Fibroblast of lung (primary cell): ENCODE measurements at regions not wholly inside any gene's neighbourhood (a gene's known extent, or its start where the extent isn't known, plus 50 kb on each side); places are given as distances from the start of the nearest gene placed in this dataset.

Experiments
- DNase-seq, 2 donors: peaks; one replicate each; pipeline versions ENCODE4 v3.0.0 to v3.0.0-alpha.2; 2010; ENCODE audit warnings: low read depth in 2 of 2
- H2AFZ ChIP-seq: 2 replicates; pipeline ENCODE4 v1.5.1; 2012; ENCODE audit warnings: low read length, control low read depth, inconsistent platforms
- H3K27ac ChIP-seq: 2 replicates; pipeline ENCODE4 v1.5.1; 2011; ENCODE audit warnings: low read length, control low read depth; ENCODE audit not compliant: insufficient read depth
- H3K27me3 ChIP-seq: 2 replicates; pipeline ENCODE4 v1.5.1; 2011; ENCODE audit warnings: mild to moderate bottlenecking, low read length; ENCODE audit not compliant: control insufficient read depth, insufficient read depth
- H3K36me3 ChIP-seq: 2 replicates; pipeline ENCODE4 v1.5.1; 2011; ENCODE audit warnings: low read length; ENCODE audit not compliant: control insufficient read depth, insufficient read depth
- H3K4me1 ChIP-seq: 2 replicates; pipeline ENCODE4 v1.5.1; 2011; ENCODE audit warnings: low read length; ENCODE audit not compliant: control insufficient read depth, insufficient read depth; ENCODE audit errors: extremely low read depth
- H3K4me2 ChIP-seq: 2 replicates; pipeline ENCODE4 v1.5.1; 2011; ENCODE audit warnings: low read length, control low read depth; ENCODE audit not compliant: insufficient read depth; ENCODE audit errors: extremely low read depth
- H3K4me3 ChIP-seq, 4 experiments: fragments of 200-600 bp in 1 of 4; sonication (generic) in 1 of 4; replicated peaks in 1 of 4; 2 replicates each; pipeline ENCODE4 v1.5.1; 2011 to 2016; ENCODE audit warnings: low read length in 4 of 4, low read depth in 3 of 4, mild to moderate bottlenecking in 3 of 4, control low read depth in 2 of 4, inconsistent platforms in 1 of 4, mixed read lengths in 1 of 4; ENCODE audit not compliant: insufficient read depth in 1 of 4; ENCODE audit errors: control extremely low read depth in 1 of 4
- H3K79me2 ChIP-seq: 2 replicates; pipeline ENCODE4 v1.5.1; 2012; ENCODE audit warnings: mild to moderate bottlenecking, low read length, inconsistent platforms; ENCODE audit not compliant: control insufficient read depth, insufficient read depth
- H3K9ac ChIP-seq: 2 replicates; pipeline ENCODE4 v1.5.1; 2011; ENCODE audit warnings: mild to moderate bottlenecking, low read length, control low read depth; ENCODE audit not compliant: insufficient read depth
- H3K9me3 ChIP-seq: 2 replicates; pipeline ENCODE4 v1.5.1; 2012; ENCODE audit warnings: low read depth, low read length; ENCODE audit not compliant: control insufficient read depth, insufficient read depth
- H4K20me1 ChIP-seq: 2 replicates; pipeline ENCODE4 v1.5.1; 2011; ENCODE audit warnings: low read length; ENCODE audit not compliant: control insufficient read depth, insufficient read depth; ENCODE audit errors: extremely low read depth
- EZH2 ChIP-seq: IDR thresholded peaks from 2 replicates; pipeline ENCODE4 v1.5.1; 2012; ENCODE audit warnings: low read length, control low read depth, mild to moderate bottlenecking; ENCODE audit errors: missing control alignments
- TF ChIP-seq, protein P1 (sequence below), 2 donors: IDR thresholded peaks in 1 of 2; conservative IDR thresholded peaks in 1 of 2; 1 replicate in 1 of 2; 2 replicates in 1 of 2; pipeline ENCODE4 v1.5.1; 2011 to 2012; ENCODE audit warnings: low read length in 2 of 2, control low read depth in 1 of 2, inconsistent platforms in 1 of 2, low read depth in 1 of 2, mild to moderate bottlenecking in 1 of 2

DNA sequence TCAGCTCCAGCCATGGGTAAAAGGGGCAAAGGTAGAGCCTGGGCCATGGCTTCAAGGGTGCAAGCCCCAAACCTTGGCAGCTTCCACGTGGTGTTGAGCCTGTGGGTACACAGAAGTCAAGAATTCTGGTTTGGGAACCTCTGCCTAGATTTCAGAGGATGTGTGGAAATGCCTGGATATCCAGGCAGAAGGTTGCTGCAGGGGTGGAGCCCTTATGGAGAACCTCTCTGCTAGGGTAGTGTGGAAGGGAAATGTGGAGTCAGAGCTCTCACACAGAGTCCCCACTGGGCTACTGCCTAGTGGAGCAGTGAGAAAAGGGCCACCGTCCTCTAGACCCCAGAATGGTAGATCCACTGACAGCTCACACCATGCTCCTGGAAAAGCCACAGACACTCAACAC is 117.1 kb downstream of the NREP start:
- Histone ChIP-seq H3K27ac (no peak overlapping the region), H3K9ac (no peak overlapping the region), H3K27me3 (no peaks in the 10 kb centered on the region), H4K20me1 (no peaks in the 10 kb centered on the region), H2AFZ (no peak overlapping the region), H3K4me1 (no peaks in the 10 kb centered on the region), H3K4me3 (no peak overlapping the region), H3K9me3 (no peaks in the 10 kb centered on the region), H3K36me3 (no peaks in the 10 kb centered on the region), H3K4me2 (no peak overlapping the region), H3K79me2 (no peaks in the 10 kb centered on the region)
- TF ChIP-seq, protein P1, sequence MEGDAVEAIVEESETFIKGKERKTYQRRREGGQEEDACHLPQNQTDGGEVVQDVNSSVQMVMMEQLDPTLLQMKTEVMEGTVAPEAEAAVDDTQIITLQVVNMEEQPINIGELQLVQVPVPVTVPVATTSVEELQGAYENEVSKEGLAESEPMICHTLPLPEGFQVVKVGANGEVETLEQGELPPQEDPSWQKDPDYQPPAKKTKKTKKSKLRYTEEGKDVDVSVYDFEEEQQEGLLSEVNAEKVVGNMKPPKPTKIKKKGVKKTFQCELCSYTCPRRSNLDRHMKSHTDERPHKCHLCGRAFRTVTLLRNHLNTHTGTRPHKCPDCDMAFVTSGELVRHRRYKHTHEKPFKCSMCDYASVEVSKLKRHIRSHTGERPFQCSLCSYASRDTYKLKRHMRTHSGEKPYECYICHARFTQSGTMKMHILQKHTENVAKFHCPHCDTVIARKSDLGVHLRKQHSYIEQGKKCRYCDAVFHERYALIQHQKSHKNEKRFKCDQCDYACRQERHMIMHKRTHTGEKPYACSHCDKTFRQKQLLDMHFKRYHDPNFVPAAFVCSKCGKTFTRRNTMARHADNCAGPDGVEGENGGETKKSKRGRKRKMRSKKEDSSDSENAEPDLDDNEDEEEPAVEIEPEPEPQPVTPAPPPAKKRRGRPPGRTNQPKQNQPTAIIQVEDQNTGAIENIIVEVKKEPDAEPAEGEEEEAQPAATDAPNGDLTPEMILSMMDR (conservative IDR thresholded peaks at IDR 0.05 in 1 of 2, IDR thresholded peaks at IDR 0.05 in 1 of 2; ENCODE audit: low read depth in 1 of 2, low read length in 2 of 2), result no peak
- no peak for TF ChIP-seq EZH2
- DNase-seq, result no peak

DNA sequence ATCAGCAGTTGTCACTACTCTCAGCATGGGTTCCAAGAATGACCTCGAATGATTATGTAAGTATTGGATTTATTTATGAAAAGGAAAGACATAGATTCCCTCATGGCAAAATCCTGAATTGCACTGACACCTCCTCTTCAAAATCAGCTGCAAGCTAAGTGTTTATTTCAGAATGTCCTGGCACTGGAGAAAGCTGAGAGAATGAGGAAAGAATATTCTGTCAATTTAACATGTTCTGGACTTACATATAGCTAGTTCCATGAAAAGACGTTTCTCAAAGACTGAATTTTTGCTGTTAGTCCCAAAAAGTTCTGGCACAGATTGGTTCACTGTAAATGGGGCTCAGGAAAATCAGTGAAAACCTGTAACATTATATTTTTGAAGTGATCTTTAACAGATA is 120.3 kb downstream of the NREP start:
- Histone ChIP-seq H3K9me3 (no peaks in the 10 kb centered on the region), H3K27ac (no peak overlapping the region), H3K4me1 (no peaks in the 10 kb centered on the region), H3K9ac (no peak overlapping the region), H2AFZ (no peak overlapping the region), H3K79me2 (no peaks in the 10 kb centered on the region), H3K27me3 (no peaks in the 10 kb centered on the region), H3K4me3 (no peak overlapping the region), H4K20me1 (no peaks in the 10 kb centered on the region), H3K36me3 (no peaks in the 10 kb centered on the region), H3K4me2 (no peak overlapping the region)
- TF ChIP-seq EZH2, result no peak
- TF ChIP-seq, protein P1 (conservative IDR thresholded peaks at IDR 0.05 in 1 of 2, IDR thresholded peaks at IDR 0.05 in 1 of 2; ENCODE audit: low read depth in 1 of 2, low read length in 2 of 2), result no peak
- DNase-seq, result no peak

DNA sequence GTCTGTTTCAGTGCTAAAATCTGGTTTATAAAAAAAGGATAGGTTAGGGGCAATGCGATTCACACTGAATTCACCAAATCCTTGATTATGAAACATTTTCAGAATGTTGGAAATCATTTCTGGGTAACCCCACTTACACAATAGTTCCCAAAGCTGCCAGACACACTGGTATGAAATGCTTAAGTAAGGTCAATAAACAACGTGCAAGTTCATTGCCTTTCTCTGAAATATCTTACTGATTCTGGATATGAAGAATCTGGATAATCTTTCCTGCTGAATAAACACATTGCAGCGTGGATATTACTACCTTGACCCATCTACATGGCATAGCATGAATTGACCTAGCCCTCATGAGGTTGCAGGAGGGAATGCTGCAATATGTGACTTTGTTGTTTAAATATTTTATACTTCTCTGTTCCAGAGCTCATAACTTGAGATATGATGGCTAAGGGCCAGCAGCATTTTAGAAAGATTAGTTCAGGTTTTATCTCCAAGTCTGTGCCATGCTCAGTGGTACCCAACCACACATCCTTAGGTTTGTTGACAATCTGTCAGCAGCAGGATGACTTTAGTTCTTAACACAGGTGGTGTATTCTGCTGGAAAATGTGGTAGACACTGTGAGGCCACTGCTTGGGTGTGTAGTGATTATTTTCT is 121.0 kb downstream of the NREP start:
- H3K9ac ChIP-seq, result no peak overlapping the region
- H3K79me2 ChIP-seq, result no peaks in the 10 kb centered on the region
- H4K20me1 ChIP-seq, result no peaks in the 10 kb centered on the region
- H3K9me3 ChIP-seq, result no peaks in the 10 kb centered on the region
- H3K36me3 ChIP-seq, result no peaks in the 10 kb centered on the region
- H3K27me3 ChIP-seq, result no peaks in the 10 kb centered on the region
- no peak overlapping the region for H3K4me2 ChIP-seq
- no peaks in the 10 kb centered on the region for H3K4me1 ChIP-seq
- no peak for TF ChIP-seq EZH2
- TF ChIP-seq, protein P1 (conservative IDR thresholded peaks at IDR 0.05 in 1 of 2, IDR thresholded peaks at IDR 0.05 in 1 of 2; ENCODE audit: low read depth in 1 of 2, low read length in 2 of 2), result no peak
- no peak overlapping the region for H2AFZ ChIP-seq
- peak; percentile 5 to 80 for DNase-seq
- H3K4me3 ChIP-seq, result no peak overlapping the region
- H3K27ac ChIP-seq, result no peak overlapping the region
